H9 (cell line): ENCODE measurements at regions not wholly inside any gene's neighbourhood (a gene's known extent, or its start where the extent isn't known, plus 50 kb on each side); places are given as distances from the start of the nearest gene placed in this dataset.

Experiments used
- DNase-seq: peaks from one replicate; pipeline ENCODE4 v3.0.0-alpha.2; 2017
- H2AFZ ChIP-seq: one replicate; pipeline ENCODE4 v1.6.1; 2013; ENCODE audit warnings: mild to moderate bottlenecking, low read length, control low read depth, moderate library complexity
- H2AK5ac ChIP-seq: 2 replicates; pipeline ENCODE4 v1.6.1; 2013; ENCODE audit warnings: low read length, control low read depth, mixed read lengths; ENCODE audit not compliant: insufficient read length
- H2BK120ac ChIP-seq: one replicate; pipeline ENCODE4 v1.6.1; 2013; ENCODE audit warnings: low read depth, mild to moderate bottlenecking, low read length, control low read depth, inconsistent platforms; ENCODE audit not compliant: poor library complexity, severe bottlenecking
- H2BK12ac ChIP-seq: 2 replicates; pipeline ENCODE4 v1.6.1; 2013; ENCODE audit warnings: low read length, control low read depth, mixed read lengths, low read depth; ENCODE audit not compliant: insufficient read length
- H2BK15ac ChIP-seq: 2 replicates; pipeline ENCODE4 v1.6.1; 2013; ENCODE audit warnings: low read depth, low read length, control low read depth
- H2BK20ac ChIP-seq: one replicate; pipeline ENCODE4 v1.6.1; 2013; ENCODE audit warnings: low read depth, mild to moderate bottlenecking, low read length, control low read depth, inconsistent platforms; ENCODE audit not compliant: poor library complexity, severe bottlenecking
- H2BK5ac ChIP-seq: 2 replicates; pipeline ENCODE4 v1.6.1; 2013; ENCODE audit warnings: low read length, control low read depth, mixed read lengths; ENCODE audit not compliant: insufficient read length
- H3K14ac ChIP-seq: 2 replicates; pipeline ENCODE4 v1.6.1; 2013; ENCODE audit warnings: low read length, control low read depth; ENCODE audit not compliant: insufficient read depth
- H3K18ac ChIP-seq: 2 replicates; pipeline ENCODE4 v1.6.1; 2013; ENCODE audit warnings: low read depth, mild to moderate bottlenecking, mixed read lengths, low read length, control low read depth; ENCODE audit not compliant: insufficient read length
- H3K23ac ChIP-seq: 2 replicates; pipeline ENCODE4 v1.6.1; 2013; ENCODE audit warnings: low read length, control low read depth, mixed read lengths, low read depth; ENCODE audit not compliant: insufficient read length
- H3K23me2 ChIP-seq: 2 replicates; pipeline ENCODE4 v1.6.1; 2013; ENCODE audit warnings: low read depth, mild to moderate bottlenecking, mixed read lengths, low read length, control low read depth; ENCODE audit not compliant: insufficient read length, poor library complexity, severe bottlenecking
- H3K27ac ChIP-seq: 2 replicates; pipeline ENCODE4 v1.5.1; 2013; ENCODE audit warnings: low read length, control low read depth, mixed read lengths, low read depth; ENCODE audit not compliant: insufficient read length
- H3K27me3 ChIP-seq: 2 replicates; pipeline ENCODE4 v1.6.1; 2013; ENCODE audit warnings: low read length, control low read depth, inconsistent platforms; ENCODE audit not compliant: insufficient read depth
- H3K4ac ChIP-seq: 2 replicates; pipeline ENCODE4 v1.6.1; 2013; ENCODE audit warnings: low read depth, mild to moderate bottlenecking, control low read depth, inconsistent platforms, low read length, moderate library complexity
- H3K4me1 ChIP-seq: 2 replicates; pipeline ENCODE4 v1.6.1; 2013; ENCODE audit warnings: low read length, control low read depth, inconsistent platforms; ENCODE audit not compliant: insufficient read depth
- H3K4me2 ChIP-seq: 2 replicates; pipeline ENCODE4 v1.6.1; 2013; ENCODE audit warnings: low read length, control low read depth, mixed read lengths; ENCODE audit not compliant: insufficient read length, insufficient read depth
- H3K56ac ChIP-seq: 2 replicates; pipeline ENCODE4 v1.6.1; 2013; ENCODE audit warnings: low read depth, mild to moderate bottlenecking, mixed read lengths, low read length, control low read depth; ENCODE audit not compliant: insufficient read length
- H3K79me1 ChIP-seq: 2 replicates; pipeline ENCODE4 v1.6.1; 2013; ENCODE audit warnings: low read depth, mild to moderate bottlenecking, moderate library complexity, low read length, control low read depth, inconsistent platforms; ENCODE audit not compliant: insufficient read depth, poor library complexity, severe bottlenecking
- H3K79me2 ChIP-seq: 2 replicates; pipeline ENCODE4 v1.6.1; 2013; ENCODE audit warnings: low read length, control low read depth, inconsistent platforms; ENCODE audit not compliant: insufficient read depth
- H3K9ac ChIP-seq: 2 replicates; pipeline ENCODE4 v1.6.1; 2013; ENCODE audit warnings: low read length, control low read depth, mixed read lengths; ENCODE audit not compliant: insufficient read length; ENCODE audit errors: extremely low read depth
- H3K9me3 ChIP-seq: one replicate; pipeline ENCODE4 v1.6.1; 2013; ENCODE audit warnings: low read depth, low read length, inconsistent platforms; ENCODE audit not compliant: control insufficient read depth
- H3T11ph ChIP-seq: one replicate; pipeline ENCODE4 v1.6.1; 2013; ENCODE audit warnings: mild to moderate bottlenecking, low read length, control low read depth, inconsistent platforms
- H4K20me1 ChIP-seq: one replicate; pipeline ENCODE4 v1.6.1; 2013; ENCODE audit not compliant: control insufficient read depth, insufficient read length, insufficient read depth
- H4K5ac ChIP-seq: 2 replicates; pipeline ENCODE4 v1.6.1; 2013; ENCODE audit warnings: low read depth, mild to moderate bottlenecking, mixed read lengths, low read length, control low read depth; ENCODE audit not compliant: insufficient read length
- H4K8ac ChIP-seq: replicated peaks from 2 replicates; pipeline ENCODE4 v1.6.1; 2013; ENCODE audit warnings: low read length, control low read depth, mixed read lengths, low read depth; ENCODE audit not compliant: insufficient read length
- H4K91ac ChIP-seq: 2 replicates; pipeline ENCODE4 v1.6.1; 2013; ENCODE audit warnings: low read depth, mild to moderate bottlenecking, moderate library complexity, mixed read lengths, low read length, control low read depth; ENCODE audit not compliant: insufficient read length
- H3K27ac Mint-ChIP-seq, 3 experiments: 2 replicates in 2 of 3; 3 replicates in 1 of 3; pipeline ENCODE4 v1.8.0; 2020 to 2021; ENCODE audit warnings: mixed read lengths in 3 of 3, mild to moderate bottlenecking in 1 of 3, moderate library complexity in 1 of 3
- H3K27me3 Mint-ChIP-seq: 2 replicates; pipeline ENCODE4 v1.8.0; 2021; ENCODE audit warnings: low read depth, mild to moderate bottlenecking, moderate library complexity, mixed read lengths
- H3K36me3 Mint-ChIP-seq, 3 experiments: 2 replicates in 2 of 3; 3 replicates in 1 of 3; pipeline ENCODE4 v1.8.0; 2020 to 2021; ENCODE audit warnings: low read depth in 3 of 3, mixed read lengths in 3 of 3; ENCODE audit not compliant: insufficient read depth in 1 of 3
- H3K4me1 Mint-ChIP-seq, 2 experiments: 2 replicates each; pipeline ENCODE4 v1.8.0; 2020; ENCODE audit warnings: mixed read lengths in 2 of 2
- H3K4me3 Mint-ChIP-seq, 2 experiments: 2 replicates in 1 of 2; 3 replicates in 1 of 2; pipeline ENCODE4 v1.8.0; 2020 to 2021; ENCODE audit warnings: mild to moderate bottlenecking in 2 of 2, mixed read lengths in 2 of 2, moderate library complexity in 1 of 2
- H3K9me3 Mint-ChIP-seq, 2 experiments: 2 replicates in 1 of 2; 3 replicates in 1 of 2; pipeline ENCODE4 v1.8.0; 2020; ENCODE audit warnings: mild to moderate bottlenecking in 2 of 2, mixed read lengths in 2 of 2, moderate library complexity in 1 of 2
- CTCF ChIP-seq: fragments of 200-600 bp; sonication (generic); conservative IDR thresholded peaks from 3 replicates; pipeline ENCODE4 v1.8.0; 2021; ENCODE audit warnings: antibody characterized with exemption, mild to moderate bottlenecking
- WGBS: extraction: QIAGEN DNeasy Blood & Tissue Kit; methylation state at CpG from one replicate; pipeline ENCODE4 v1.1.7; 2013; ENCODE audit warnings: missing lambda C conversion rate, low lambda C conversion rate, mixed read lengths; ENCODE audit not compliant: insufficient read length; ENCODE audit errors: extremely low coverage; 5-methylcytosine and 5-hydroxymethylcytosine counted together

GRCh38 chr12:41893491-41893890 lies 251.2 kb downstream of the GXYLT1 start:
- H3K79me2 ChIP-seq, result no peaks in the 10 kb centered on the region
- no peak overlapping the region for H3K56ac ChIP-seq
- no peak overlapping the region for H4K5ac ChIP-seq
- no peak overlapping the region for H3K14ac ChIP-seq
- H3K23ac ChIP-seq, result no peak overlapping the region
- no peak overlapping the region for H2BK15ac ChIP-seq
- Mint-ChIP-seq H3K27me3 (no peaks in the 10 kb centered on the region), H3K4me1 (no peaks in the 10 kb centered on the region), H3K9me3 (peaks cover 0 to 5% of the 10 kb centered on the region in 2 experiments; a peak in 3 of 5 replicates), H3K4me3 (no peak overlapping the region), H3K36me3 (no peaks in the 10 kb centered on the region; a peak in 2 of 7 replicates), H3K27ac (no peak overlapping the region)
- H2BK12ac ChIP-seq, result no peak overlapping the region
- H3K79me1 ChIP-seq, result no peaks in the 10 kb centered on the region
- H2AFZ ChIP-seq, result no peak overlapping the region
- no peak for TF ChIP-seq CTCF
- no peak for DNase-seq
- H3K27me3 ChIP-seq, result no peaks in the 10 kb centered on the region
- H3K4me1 ChIP-seq, result no peaks in the 10 kb centered on the region
- H2AK5ac ChIP-seq, result no peak overlapping the region
- no peak overlapping the region for H3K9ac ChIP-seq
- H4K20me1 ChIP-seq, result no peaks in the 10 kb centered on the region
- no peak overlapping the region for H2BK20ac ChIP-seq
- H3K4ac ChIP-seq, result no peak overlapping the region
- H3K23me2 ChIP-seq, result no peaks in the 10 kb centered on the region
- H3K9me3 ChIP-seq, result no peaks in the 10 kb centered on the region
- no peak overlapping the region for H3T11ph ChIP-seq
- no peak overlapping the region for H4K8ac ChIP-seq
- no peak overlapping the region for H2BK5ac ChIP-seq
- H2BK120ac ChIP-seq, result no peak overlapping the region
- no peak overlapping the region for H3K27ac ChIP-seq
- no CpG with 5 or more reads among the region's 3 CpGs for WGBS
- no peak overlapping the region for H4K91ac ChIP-seq
- no peak overlapping the region for H3K18ac ChIP-seq
- H3K4me2 ChIP-seq, result no peak overlapping the region
